ENCODE measurements at regions not wholly inside any gene's neighbourhood (a gene's known extent, or its start where the extent isn't known, plus 50 kb on each side); places are given as distances from the start of the nearest gene placed in this dataset.
A peak's percentile ranks its signal among the peaks of the same experiment; 100 is the strongest.

DNA sequence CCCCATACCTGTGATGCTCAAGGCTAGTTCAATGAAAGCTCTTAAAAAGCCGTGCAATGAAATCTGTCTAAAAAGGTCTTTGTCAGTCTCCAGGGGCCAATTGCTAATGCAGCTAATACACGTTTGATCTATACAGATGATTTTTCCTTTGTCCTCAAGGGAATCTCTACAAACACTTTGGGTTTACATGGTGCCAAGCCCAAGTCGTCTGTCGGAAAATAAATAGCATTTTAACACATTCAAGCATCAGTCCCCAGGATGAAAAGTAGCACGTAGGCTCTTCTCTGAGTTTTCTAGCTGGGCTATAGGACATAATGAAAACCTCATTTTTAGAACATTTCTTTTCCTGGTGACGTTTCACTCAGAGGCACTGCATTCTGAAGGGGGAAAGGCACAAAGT is 477.4 kb upstream of the WWC1 start:
- no peak for DNase-seq

DNA sequence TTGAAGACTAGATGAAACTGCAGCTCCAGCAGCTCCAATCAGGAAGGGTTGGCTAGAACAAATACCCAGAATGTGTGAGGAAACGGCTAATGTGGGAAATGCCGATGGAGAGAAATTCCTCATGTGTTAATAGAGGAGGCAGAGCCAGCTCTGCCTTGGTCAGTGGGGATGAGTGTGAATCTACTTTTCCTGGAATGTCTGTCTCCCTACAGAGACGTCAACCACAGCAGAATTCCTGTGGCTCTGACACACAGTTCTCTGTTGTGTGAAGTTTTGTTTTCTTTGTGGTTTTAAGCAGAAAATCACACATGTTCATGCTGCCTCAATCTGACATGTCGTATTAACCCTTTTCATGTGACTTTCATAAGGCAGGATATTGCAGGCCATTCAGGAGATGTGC is 476.6 kb upstream of the WWC1 start:
- peak; percentile 93 for DNase-seq

DNA sequence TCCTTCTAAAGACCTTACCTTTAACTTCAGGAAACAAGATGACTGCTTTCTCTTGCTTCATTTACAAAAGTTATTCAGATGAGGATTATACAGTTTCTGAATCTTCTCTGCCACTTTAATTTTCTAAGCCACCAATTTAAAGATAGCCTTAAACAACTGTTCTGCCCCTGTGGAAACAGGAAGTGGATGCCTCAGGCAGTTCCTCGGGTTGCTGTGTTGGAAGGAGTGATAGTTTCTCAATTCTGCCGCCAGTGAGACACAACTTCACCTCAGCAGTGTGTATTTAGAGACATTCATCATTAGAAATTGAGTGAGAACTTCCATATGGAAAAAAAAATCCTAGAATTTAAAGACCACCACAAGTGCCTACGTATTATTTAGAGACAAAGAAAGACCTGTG is 475.1 kb upstream of the WWC1 start:
- no peak for DNase-seq

DNA sequence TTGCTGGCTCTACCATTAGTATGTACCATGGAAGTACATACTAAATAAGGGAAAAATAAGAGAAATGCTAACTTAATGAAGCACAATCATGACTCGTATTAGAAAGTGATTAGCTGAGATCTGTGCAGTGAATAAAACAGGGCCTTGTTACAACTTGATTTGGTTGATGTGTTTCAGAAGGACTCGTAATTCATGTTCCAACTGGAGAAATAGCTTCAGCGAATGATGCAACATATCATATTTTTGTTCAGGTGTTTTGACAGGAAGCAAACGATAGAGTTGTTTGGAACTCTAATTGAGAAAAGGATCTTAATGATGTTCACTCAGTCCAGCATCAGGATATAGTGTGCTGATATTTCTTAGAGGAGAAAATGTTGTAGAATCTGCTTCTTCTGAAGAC is 474.6 kb upstream of the WWC1 start:
- DNase-seq: no peak

DNA sequence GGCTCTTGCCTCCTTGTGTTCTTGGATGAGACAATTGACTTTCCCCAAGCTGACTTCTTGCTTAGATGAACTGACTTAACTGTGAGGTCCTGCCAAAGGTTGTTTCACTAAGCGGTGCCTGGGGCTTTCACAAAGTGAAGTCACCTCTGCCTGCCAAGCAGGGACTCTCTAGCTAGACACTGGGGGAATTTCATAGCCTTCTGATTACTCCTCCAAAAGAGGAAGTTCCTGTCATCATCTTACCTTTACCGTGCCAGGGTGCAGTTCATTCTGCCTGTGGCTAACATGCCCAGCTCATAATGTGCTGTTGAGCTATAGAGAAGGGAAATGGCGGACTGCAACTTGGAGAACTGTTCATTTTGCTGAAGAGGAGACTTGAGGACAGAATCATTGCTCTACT is 472.0 kb upstream of the WWC1 start:
- DNase-seq: no peak

DNA sequence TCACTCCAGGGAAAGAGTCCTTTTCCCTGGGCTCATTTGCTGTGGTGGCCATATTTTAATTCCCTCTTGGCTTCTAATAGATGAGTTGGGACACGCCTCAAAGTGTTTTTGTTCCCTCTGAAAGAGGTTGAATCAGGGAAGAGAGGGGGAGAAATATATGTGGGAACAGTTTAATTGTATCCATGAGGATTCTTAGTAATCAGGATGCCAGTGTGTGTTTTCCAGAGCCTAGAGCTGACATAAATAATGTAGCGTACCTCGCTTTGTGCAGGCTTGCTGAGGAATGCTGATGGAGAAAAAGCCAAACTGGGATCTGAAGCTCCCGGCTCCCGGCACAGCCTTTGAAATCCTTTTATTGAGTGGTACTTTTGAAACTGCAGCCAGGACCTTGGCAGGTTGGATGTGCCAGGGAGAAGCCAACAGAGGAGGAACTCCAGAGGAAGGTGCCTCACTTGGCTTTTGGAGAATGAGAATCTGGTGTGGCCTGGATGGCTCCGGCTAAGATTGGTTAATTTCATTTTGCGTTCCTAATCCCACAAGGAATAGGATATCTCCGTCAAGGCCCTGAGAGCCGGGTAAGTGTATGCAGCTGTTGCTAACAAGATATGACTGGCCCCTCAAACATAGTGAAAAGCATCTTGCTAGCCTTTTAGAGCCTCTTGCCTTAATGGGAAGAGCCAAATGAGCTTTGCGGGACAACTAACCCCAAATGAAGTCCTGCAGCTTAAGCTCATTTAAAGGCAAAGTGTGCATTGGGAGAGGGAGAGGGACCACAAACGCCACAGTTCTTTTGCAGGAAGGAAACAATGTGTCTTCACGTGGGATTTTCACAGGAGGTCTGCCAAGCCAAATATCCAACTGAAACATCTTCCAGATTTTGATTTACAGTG is 471.1 kb upstream of the WWC1 start:
- no peak for DNase-seq

DNA sequence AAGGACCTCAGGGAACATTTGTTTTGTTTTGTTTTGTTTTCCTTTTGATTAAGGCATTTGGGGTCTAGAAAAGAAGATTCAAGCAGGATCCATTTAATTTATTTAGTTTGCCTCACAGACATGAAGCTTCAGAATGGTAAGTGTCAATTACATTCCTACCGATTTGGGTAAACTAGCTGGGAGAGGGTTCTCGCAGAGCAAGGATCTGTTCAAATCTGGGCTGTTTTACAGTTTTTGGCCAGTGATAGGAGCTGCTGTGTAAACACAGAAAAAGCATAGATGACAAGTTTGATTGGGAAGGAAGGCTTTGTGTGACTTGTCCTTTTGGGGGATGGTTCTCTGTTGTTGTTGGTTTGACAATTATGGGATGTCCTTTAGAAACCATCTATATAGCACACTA is 470.3 kb upstream of the WWC1 start:
- DNase-seq: no peak

DNA sequence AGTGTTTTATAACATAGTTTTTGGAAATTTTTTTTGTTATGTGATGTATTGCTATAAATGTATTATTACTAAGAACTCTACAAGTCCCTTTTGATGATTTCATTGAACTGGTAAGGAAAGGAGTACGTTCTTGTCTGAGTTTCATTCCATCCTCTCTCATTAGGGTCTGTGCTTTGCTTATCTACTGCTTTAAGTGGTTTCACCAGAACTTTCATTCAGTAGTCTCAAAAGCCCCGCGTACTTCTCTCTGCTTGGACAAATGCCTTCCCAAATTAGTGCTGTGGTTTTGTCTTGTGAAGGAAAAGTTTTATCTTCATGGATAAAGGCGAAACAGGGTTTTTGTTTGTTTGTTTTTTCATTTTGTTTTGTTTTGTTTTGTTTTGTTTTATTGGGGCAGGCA is 469.8 kb upstream of the WWC1 start:
- DNase-seq: no peak

DNA sequence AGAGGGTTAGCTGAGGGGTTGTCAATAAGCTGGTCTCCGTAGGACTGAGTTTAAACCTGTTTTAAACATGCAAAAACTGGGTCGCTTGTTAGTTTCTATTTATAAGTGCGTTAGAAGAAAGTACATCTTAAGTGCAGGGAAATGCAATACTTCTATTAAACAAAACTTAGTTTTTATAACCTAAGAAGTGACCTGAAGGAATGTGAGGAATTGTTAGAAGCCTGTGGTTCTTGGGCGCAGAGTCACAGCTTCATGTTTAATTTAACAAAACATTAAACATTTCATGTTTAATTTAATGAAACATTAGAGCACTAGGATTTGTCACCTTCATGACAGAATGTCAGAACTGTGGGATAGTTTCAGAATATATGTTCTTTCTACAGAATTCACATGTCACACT is 469.2 kb upstream of the WWC1 start:
- no peak for DNase-seq

DNA sequence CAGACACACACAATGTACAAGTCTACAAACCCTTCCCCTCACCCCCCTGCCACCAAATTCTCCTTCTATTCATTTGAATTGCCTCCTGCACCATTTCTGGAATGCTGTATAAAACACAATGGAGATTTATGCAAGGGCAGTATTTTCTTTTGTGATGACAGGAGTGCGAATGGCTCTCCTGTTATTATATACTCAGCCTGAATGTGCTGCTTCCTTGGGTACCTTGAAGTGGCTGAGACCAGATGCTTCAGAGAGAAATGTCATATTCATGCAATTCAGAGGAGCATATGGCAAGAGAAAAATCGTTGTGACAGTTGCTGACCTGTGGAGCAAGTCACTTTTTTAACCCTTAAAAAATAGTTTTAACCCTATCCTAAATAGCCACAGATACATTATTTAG is 468.0 kb upstream of the WWC1 start:
- no peak for DNase-seq

DNA sequence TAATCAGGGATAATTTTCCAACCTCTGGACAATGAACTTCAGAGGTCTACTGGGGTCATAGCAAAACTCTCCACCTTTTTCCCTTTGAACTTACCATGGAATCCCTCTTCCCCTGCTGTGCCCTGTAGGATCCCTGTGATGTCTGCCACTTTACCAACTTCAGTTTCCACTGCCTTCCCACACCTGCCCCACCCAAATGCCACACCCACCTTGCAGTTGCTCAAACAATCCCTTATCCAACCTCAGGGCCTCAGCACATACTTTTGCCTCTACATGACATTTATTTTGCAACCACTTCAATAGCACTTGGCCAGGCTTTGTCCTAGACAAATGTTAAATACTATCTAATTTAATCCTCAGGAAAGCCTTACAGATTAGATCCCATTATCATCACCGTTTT is 463.7 kb upstream of the WWC1 start:
- DNase-seq: no peak

DNA sequence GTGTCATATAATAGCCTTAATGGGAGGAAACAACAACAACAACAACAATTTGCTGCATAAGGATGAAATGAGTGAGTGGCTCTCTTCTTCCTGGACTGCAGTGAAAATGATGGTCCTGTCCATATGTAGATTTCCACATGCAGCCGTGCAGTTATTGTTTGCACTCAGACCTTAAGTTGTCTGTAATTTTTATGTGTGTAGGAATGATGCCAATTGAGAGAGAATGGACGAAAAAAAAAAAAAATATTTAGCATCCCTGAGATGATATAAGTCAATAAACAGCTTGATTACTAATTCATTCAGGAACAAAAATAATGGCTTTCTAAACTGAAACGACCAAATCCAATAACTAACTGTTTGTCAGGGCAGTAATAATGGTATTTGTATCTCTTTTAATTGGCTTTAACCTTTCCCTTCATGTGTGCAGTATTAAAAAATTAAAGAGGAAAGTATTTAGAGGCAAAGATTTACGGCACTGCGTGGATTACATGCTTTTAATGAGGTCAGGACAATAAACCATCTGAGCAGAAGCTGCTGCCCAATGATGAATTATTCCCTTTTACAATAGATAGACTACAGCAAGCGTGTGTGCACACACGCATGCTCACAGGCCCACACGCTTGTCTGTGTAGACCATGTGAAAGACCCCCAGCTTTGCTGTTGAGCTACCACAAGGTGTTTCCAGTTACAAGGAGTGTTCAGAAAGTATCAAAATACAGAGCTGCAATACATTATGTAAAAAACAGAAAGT is 459.5 kb upstream of the WWC1 start:
- no peak for DNase-seq

DNA sequence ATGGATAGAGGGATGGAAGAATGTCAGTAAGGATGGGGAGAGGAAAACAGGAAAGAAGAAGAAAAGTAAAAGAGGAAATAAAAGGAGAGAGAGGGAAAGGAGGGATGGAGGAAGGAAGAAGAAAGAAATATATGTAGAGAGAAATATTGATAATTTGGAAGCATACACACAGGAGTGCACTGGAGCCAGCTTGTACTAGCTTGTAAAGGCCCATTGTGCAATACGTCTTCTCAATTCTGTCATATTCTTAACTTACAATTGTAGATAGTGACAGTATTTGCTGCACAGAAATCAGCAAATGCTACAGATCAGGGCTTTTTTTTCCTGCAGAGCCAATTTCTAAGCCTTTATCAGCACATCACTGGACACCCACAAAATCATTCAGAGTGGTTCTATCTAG is 458.8 kb upstream of the WWC1 start:
- no peak for DNase-seq

DNA sequence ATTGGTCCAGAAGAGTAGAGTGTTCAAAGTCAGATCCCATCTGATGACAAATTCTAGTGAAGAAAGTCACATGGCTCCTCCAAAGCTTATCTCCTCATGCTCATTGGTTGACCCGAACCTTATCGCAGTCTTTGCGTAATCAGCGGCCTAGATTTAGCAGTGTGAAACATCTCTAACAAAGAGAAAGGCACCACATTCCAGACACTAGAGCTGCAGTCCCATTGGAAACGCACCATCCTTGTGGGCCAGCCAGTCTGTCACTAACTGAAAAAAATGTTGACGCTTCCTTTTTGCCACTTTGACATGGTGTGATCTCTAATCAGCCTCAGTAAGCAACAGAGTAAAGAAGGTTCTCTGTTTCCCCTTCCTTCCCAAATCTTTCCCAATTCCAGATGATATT is 458.0 kb upstream of the WWC1 start:
- DNase-seq: no peak

DNA sequence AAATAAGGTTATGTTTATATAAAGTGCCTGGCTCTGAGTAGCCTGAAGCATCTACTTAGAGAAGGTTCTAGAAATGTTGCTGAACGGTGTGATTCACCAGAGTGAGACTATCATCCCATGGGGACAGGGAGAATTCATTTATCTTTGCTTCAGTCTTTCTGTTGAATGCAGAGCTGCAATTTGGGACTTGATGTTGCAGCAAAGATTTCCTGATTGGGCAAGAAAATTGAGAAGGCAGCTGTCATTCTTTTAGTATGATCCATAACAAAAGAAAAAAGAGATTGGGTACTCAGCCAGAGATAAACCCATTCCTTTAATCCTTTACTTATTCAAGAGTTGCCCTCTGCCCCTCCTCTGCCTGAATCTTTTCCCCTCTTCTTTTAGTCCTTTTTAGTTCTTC is 456.3 kb upstream of the WWC1 start:
- DNase-seq: no peak

DNA sequence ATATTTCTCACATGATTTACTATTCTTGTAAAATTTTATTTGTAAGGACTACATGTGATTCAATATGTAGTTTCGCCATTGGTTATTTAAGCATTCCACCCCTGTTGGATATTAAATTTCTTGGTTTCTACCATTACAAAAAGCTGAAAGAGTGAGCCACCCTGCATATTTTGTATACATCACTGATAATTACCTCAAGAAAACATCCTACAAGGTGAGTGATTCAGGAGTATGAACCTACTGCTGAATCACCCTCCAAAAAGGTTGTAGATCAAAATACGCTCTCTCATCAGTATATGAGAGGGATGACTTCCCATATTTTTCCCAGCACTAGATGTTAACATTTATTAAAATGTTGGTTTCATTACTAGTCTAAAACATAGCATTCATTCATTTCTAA is 454.3 kb upstream of the WWC1 start:
- no peak for DNase-seq

DNA sequence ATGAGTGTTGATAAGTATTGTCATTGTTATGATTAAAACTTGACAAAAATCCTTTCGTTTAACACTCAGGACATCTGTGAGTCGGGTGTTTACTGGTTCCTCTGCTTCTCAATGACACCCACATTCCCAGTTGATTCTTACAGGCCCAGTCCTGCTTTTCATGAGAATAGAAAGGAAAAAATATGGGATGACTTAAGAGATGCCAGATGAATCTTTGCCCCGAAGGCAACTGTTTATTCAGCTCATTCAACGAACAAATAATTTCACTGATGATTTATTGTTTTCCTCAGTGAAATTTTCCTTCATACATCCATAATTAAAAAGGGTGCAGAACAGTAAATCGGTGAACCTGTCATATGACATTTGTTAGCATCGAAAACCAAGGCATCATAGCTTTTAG is 452.4 kb upstream of the WWC1 start:
- DNase-seq: no peak

DNA sequence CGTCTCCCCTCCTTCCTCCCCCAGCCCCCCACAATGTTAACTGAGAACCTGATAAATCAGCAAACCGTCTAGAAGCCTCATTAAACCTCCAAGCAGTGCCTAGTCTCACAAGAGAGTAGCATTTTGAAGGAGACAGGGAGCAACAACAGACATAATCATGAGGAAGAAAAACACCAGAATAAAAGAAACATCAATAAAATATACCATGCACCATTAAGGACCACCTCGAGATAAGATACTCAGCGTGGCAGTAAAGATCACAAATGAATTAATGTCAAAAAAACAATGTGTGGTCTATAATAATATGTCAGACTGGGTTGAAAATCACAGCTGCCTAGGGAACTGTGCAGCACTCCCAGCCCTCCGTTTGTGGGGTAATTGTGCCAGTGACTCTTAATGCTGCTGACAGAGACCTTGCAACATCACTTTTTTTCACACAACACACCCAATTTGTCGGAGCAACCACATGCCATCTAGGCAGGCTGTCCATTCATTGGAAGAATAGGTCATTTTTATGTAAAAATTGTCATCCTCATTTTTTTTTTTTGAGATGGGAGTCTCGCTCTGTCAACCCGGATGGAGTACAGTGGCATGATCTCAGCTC is 450.8 kb upstream of the WWC1 start:
- DNase-seq: no peak

DNA sequence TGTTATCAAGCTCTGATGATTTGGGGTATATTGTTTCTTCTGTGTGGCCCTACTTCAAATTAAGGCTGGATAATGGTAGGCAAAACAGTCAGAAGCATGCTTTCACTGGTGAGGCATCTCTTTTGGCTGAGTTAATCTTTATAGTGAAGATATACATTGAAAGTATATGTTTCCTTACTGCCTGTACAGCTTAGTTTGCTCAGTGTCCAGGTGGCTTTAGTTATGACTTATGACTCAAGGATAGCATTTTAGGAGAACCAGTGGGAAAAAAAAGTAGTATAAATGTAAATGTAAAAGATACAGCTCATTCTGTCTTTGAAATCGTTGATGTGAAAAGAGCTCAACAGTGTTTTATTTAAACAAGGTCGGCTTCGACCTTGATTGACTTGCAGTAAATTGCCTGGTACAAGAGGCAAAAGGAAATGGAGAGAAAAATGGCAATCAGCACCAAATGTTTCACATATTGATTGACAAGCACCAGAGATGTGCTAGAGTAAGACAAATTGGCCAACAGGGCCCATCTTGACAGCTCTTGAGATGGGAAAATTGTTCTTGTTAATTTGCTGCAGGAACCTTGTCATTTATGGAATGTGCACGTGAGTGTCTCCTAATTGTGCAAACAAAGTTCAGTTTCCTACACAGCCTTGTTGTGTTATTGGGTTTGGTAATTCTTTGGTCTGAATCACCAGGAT is 447.4 kb upstream of the WWC1 start:
- no peak for DNase-seq

DNA sequence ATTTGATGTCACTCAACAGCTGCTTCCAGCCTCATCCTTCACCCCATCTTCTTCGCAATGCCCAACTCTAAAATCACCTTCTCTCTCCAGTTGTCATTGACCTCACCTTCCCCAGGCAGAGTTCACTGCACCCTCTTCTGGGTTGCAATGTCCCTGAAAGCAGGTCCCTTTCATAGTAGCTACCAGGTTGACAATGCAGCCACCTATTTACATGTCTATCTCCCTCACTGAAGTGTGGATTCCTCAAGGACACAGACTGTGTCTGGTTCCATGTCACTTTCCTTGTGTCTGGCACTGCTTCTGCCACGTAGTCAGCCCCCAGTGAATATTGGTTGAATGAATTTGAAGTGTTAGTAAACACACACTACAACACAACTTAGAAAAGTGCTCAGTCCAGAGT is 445.5 kb upstream of the WWC1 start:
- DNase-seq: no peak

DNA sequence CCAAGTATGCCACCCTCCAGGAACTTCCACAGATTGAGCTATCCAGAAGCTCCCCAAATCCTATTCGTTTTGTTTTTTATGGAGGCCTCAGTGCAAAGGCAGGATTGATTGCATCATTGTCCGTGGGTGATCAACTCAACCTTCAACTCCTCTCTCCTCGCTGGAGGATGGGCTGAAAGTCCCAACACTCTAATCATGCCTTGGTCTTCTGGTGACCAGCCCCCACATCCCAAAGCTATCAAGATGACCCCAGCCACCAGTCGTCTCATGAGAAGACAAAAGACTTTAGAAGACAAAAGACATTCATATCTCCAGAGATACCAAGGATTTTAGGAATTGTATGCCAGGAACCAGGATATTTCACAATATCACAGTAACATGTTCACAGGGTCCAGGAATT is 441.6 kb upstream of the WWC1 start:
- DNase-seq: no peak

DNA sequence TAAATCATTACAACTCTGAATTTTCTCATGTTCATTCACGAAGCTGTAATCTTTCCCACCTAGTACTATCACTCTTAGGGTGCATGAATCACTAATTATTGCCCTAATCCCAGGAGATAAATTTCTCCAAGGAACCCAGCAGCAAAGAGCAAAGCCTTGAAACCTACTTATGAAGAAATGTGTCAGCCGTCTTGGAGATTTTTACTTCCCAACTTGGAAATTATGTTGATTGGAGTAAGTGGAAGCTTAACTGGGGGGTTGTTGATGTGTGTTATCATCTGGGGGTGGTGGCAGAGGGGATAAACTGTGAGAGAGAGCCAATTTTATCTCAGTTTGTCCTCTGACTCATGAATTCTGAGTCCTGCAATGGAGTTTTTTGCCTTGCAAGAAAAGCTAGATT is 440.5 kb upstream of the WWC1 start:
- DNase-seq: no peak

DNA sequence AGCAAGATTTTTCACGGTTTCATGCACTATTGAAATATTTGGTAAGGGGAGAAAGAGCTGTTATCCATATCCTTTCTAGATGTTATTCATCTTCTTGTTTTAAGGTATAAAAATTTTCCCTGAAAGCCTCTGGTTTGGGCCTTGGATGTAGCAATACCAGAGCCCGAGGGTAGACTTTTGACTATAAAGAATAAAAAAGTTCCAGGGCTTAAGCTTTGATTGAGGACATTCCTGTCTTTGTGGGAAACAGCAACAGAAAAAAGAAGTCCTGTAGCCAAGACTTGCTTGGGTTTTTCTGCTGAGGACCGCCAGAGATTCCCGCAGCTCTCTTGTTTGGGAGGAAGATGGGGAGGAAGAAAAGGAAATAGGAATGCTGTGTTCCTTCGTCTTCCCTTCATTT is 440.0 kb upstream of the WWC1 start:
- no peak for DNase-seq

DNA sequence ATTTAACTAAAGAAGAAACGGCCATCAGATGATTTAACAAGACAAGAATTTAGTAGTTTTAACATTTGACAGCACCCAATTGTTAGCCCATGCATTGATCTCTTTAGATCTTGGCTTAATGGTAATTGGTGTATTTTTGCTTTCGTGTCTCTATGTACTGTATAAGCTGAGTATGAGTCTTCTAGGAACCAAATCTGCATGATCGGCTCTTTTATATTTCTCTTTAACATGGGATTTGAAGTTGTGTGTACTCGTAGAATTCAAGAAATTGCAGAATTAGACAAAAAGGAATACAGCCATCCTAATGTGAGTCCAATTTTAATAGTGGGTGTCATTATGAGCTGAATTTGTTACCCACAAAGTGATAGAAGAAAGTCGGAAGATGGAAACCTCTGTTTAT is 438.9 kb upstream of the WWC1 start:
- DNase-seq: no peak

All from islet precursor cell (in vitro differentiated cells).